ENCODE measurements at regions not wholly inside any gene's neighbourhood (a gene's known extent, or its start where the extent isn't known, plus 50 kb on each side); places are given as distances from the start of the nearest gene placed in this dataset.

GRCh38 chr1:73564294-73564693, 633.7 kb downstream of the LRRIQ3 start:
- H3K27ac ChIP-seq (ENCODE audit: low read length): no peak overlapping the region
- no peak overlapping the region for H3K4me3 ChIP-seq (ENCODE audit: low read length)
- H3K27me3 ChIP-seq (ENCODE audit: control insufficient read depth, insufficient read depth, low read length): no peaks in the 10 kb centered on the region
- no peaks in the 10 kb centered on the region for H3K36me3 ChIP-seq (ENCODE audit: control insufficient read depth, insufficient read depth, low read length)
- no peaks in the 10 kb centered on the region for H3K9me3 ChIP-seq (ENCODE audit: control insufficient read depth, insufficient read depth, low read length)
- no CpG with 5 or more reads among the region's 4 CpGs for whole genome bisulfite sequencing (ENCODE audit: insufficient coverage, insufficient read length)
- H3K4me1 ChIP-seq (ENCODE audit: control insufficient read depth, insufficient read depth, low read length): no peaks in the 10 kb centered on the region
- DNase-seq (ENCODE audit: low read depth, low spot score): no peak

GRCh38 chr1:73556270-73556669, 641.7 kb downstream of the LRRIQ3 start:
- H3K27me3 ChIP-seq (ENCODE audit: control insufficient read depth, insufficient read depth, low read length): no peaks in the 10 kb centered on the region
- no peak for DNase-seq (ENCODE audit: low read depth, low spot score)
- H3K9me3 ChIP-seq (ENCODE audit: control insufficient read depth, insufficient read depth, low read length): no peaks in the 10 kb centered on the region; the same call in 1 of the 2 replicates
- no peak overlapping the region for H3K4me3 ChIP-seq (ENCODE audit: low read length)
- H3K4me1 ChIP-seq (ENCODE audit: control insufficient read depth, insufficient read depth, low read length): no peaks in the 10 kb centered on the region
- no peaks in the 10 kb centered on the region for H3K36me3 ChIP-seq (ENCODE audit: control insufficient read depth, insufficient read depth, low read length)
- H3K27ac ChIP-seq (ENCODE audit: low read length): no peak overlapping the region

GRCh38 chr1:73537400-73537799, 660.6 kb downstream of the LRRIQ3 start:
- DNase-seq (ENCODE audit: low read depth, low spot score): no peak
- WGBS (ENCODE audit: insufficient coverage, insufficient read length): no CpG with 5 or more reads among the region's 1 CpG
- H3K27ac ChIP-seq (ENCODE audit: low read length): no peak overlapping the region
- H3K4me1 ChIP-seq (ENCODE audit: control insufficient read depth, insufficient read depth, low read length): no peaks in the 10 kb centered on the region
- H3K36me3 ChIP-seq (ENCODE audit: control insufficient read depth, insufficient read depth, low read length): no peaks in the 10 kb centered on the region
- no peaks in the 10 kb centered on the region for H3K27me3 ChIP-seq (ENCODE audit: control insufficient read depth, insufficient read depth, low read length)
- no peaks in the 10 kb centered on the region for H3K9me3 ChIP-seq (ENCODE audit: control insufficient read depth, insufficient read depth, low read length)
- H3K4me3 ChIP-seq (ENCODE audit: low read length): no peak overlapping the region

GRCh38 chr1:73517603-73518191, 680.3 kb downstream of the LRRIQ3 start:
- Histone ChIP-seq H3K9me3 (ENCODE audit: control insufficient read depth, insufficient read depth, low read length) (no peaks in the 10 kb centered on the region), H3K27me3 (ENCODE audit: control insufficient read depth, insufficient read depth, low read length) (no peaks in the 10 kb centered on the region; the same call in 1 of the 2 replicates), H3K4me3 (ENCODE audit: low read length) (no peak overlapping the region), H3K36me3 (ENCODE audit: control insufficient read depth, insufficient read depth, low read length) (no peaks in the 10 kb centered on the region), H3K27ac (ENCODE audit: low read length) (no peak overlapping the region), H3K4me1 (ENCODE audit: control insufficient read depth, insufficient read depth, low read length) (no peaks in the 10 kb centered on the region)
- DNase-seq (ENCODE audit: low read depth, low spot score): no peak
- WGBS (ENCODE audit: insufficient coverage, insufficient read length): no CpG with 5 or more reads among the region's 3 CpGs

- no peaks in the 10 kb centered on the region for H3K36me3 ChIP-seq (ENCODE audit: control insufficient read depth, insufficient read depth, low read length)
- H3K4me1 ChIP-seq (ENCODE audit: control insufficient read depth, insufficient read depth, low read length): no peaks in the 10 kb centered on the region
- WGBS (ENCODE audit: insufficient coverage, insufficient read length): no CpG with 5 or more reads among the region's 1 CpG
- H3K27me3 ChIP-seq (ENCODE audit: control insufficient read depth, insufficient read depth, low read length): no peaks in the 10 kb centered on the region; the same call in 1 of the 2 replicates
- H3K4me3 ChIP-seq (ENCODE audit: low read length): no peak overlapping the region
- no peaks in the 10 kb centered on the region for H3K9me3 ChIP-seq (ENCODE audit: control insufficient read depth, insufficient read depth, low read length)
- no peak overlapping the region for H3K27ac ChIP-seq (ENCODE audit: low read length)
- no peak for DNase-seq (ENCODE audit: low read depth, low spot score)
These were observed 681.5 kb downstream of the LRRIQ3 start for GRCh38 chr1:73516451-73516850.

GRCh38 chr1:73511038-73511437, 686.9 kb downstream of the LRRIQ3 start:
- DNase-seq (ENCODE audit: low read depth, low spot score): no peak
- Histone ChIP-seq H3K9me3 (ENCODE audit: control insufficient read depth, insufficient read depth, low read length) (no peaks in the 10 kb centered on the region), H3K27ac (ENCODE audit: low read length) (no peak overlapping the region)

GRCh38 chr1:73500154-73500553, 697.8 kb downstream of the LRRIQ3 start:
- WGBS (ENCODE audit: insufficient coverage, insufficient read length): no CpG with 5 or more reads among the region's 2 CpGs
- Histone ChIP-seq H3K4me1 (ENCODE audit: control insufficient read depth, insufficient read depth, low read length) (no peaks in the 10 kb centered on the region), H3K27me3 (ENCODE audit: control insufficient read depth, insufficient read depth, low read length) (no peaks in the 10 kb centered on the region), H3K27ac (ENCODE audit: low read length) (no peak overlapping the region), H3K9me3 (ENCODE audit: control insufficient read depth, insufficient read depth, low read length) (no peaks in the 10 kb centered on the region), H3K36me3 (ENCODE audit: control insufficient read depth, insufficient read depth, low read length) (no peaks in the 10 kb centered on the region), H3K4me3 (ENCODE audit: low read length) (no peak overlapping the region)
- no peak for DNase-seq (ENCODE audit: low read depth, low spot score)

More at GRCh38 chr1:73511038-73511437, 686.9 kb downstream of the LRRIQ3 start:
- Histone ChIP-seq H3K4me3 (ENCODE audit: low read length) (no peak overlapping the region), H3K36me3 (ENCODE audit: control insufficient read depth, insufficient read depth, low read length) (no peaks in the 10 kb centered on the region), H3K27me3 (ENCODE audit: control insufficient read depth, insufficient read depth, low read length) (no peaks in the 10 kb centered on the region), H3K4me1 (ENCODE audit: control insufficient read depth, insufficient read depth, low read length) (no peaks in the 10 kb centered on the region)

- Histone ChIP-seq H3K27ac (ENCODE audit: low read length) (no peak overlapping the region), H3K4me1 (ENCODE audit: control insufficient read depth, insufficient read depth, low read length) (no peaks in the 10 kb centered on the region), H3K27me3 (ENCODE audit: control insufficient read depth, insufficient read depth, low read length) (no peaks in the 10 kb centered on the region), H3K9me3 (ENCODE audit: control insufficient read depth, insufficient read depth, low read length) (no peaks in the 10 kb centered on the region), H3K4me3 (ENCODE audit: low read length) (no peak overlapping the region), H3K36me3 (ENCODE audit: control insufficient read depth, insufficient read depth, low read length) (no peaks in the 10 kb centered on the region)
- WGBS (ENCODE audit: insufficient coverage, insufficient read length): no CpG with 5 or more reads among the region's 2 CpGs
- DNase-seq (ENCODE audit: low read depth, low spot score): no peak
These were observed 698.3 kb downstream of the LRRIQ3 start for GRCh38 chr1:73499671-73500070.

- no CpG with 5 or more reads among the region's 8 CpGs for WGBS (ENCODE audit: insufficient coverage, insufficient read length)
- no peaks in the 10 kb centered on the region for H3K27me3 ChIP-seq (ENCODE audit: control insufficient read depth, insufficient read depth, low read length)
- no peaks in the 10 kb centered on the region for H3K4me1 ChIP-seq (ENCODE audit: control insufficient read depth, insufficient read depth, low read length)
- no peak overlapping the region for H3K27ac ChIP-seq (ENCODE audit: low read length)
- H3K9me3 ChIP-seq (ENCODE audit: control insufficient read depth, insufficient read depth, low read length): no peaks in the 10 kb centered on the region
- no peak for DNase-seq (ENCODE audit: low read depth, low spot score)
- H3K36me3 ChIP-seq (ENCODE audit: control insufficient read depth, insufficient read depth, low read length): no peaks in the 10 kb centered on the region
- no peak overlapping the region for H3K4me3 ChIP-seq (ENCODE audit: low read length)
These were observed 706.4 kb downstream of the LRRIQ3 start for GRCh38 chr1:73491621-73492020.

DNA sequence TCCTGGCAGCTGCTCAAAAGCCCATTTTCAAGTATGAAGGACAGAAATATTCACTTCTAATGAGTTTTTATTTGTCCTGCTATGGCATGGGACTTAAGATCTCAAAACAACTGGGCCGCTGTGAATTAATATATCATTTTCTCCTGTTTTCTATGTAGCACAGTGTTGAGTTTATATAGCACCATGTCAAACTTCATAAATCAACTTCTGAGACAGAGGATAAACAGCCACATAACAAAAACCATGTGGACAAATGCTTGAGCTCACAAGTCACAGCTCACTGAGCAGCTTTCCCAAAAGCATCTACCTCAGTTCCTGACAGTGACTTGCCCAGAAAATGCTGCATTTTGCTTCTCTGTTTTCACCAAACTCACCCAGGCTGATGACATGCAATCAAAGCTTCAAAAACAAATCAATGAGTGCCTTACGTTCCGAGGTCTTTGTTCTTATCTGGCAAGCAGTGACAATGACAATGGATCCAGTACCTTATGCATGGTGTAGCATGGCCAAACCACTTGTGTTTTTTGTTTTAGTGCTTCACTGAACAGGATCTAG, 722.6 kb downstream of the LRRIQ3 start:
- Histone ChIP-seq H3K4me1 (ENCODE audit: control insufficient read depth, insufficient read depth, low read length) (no peaks in the 10 kb centered on the region), H3K9me3 (ENCODE audit: control insufficient read depth, insufficient read depth, low read length) (no peaks in the 10 kb centered on the region), H3K27me3 (ENCODE audit: control insufficient read depth, insufficient read depth, low read length) (no peaks in the 10 kb centered on the region), H3K4me3 (ENCODE audit: low read length) (no peak overlapping the region), H3K27ac (ENCODE audit: low read length) (no peak overlapping the region), H3K36me3 (ENCODE audit: control insufficient read depth, insufficient read depth, low read length) (no peaks in the 10 kb centered on the region)
- no peak for DNase-seq (ENCODE audit: low read depth, low spot score)
- no CpG with 5 or more reads among the region's 3 CpGs for WGBS (ENCODE audit: insufficient coverage, insufficient read length)

- no CpG with 5 or more reads among the region's 7 CpGs for WGBS (ENCODE audit: insufficient coverage, insufficient read length)
- Histone ChIP-seq H3K36me3 (ENCODE audit: control insufficient read depth, insufficient read depth, low read length) (no peaks in the 10 kb centered on the region), H3K27me3 (ENCODE audit: control insufficient read depth, insufficient read depth, low read length) (no peaks in the 10 kb centered on the region), H3K4me3 (ENCODE audit: low read length) (no peak overlapping the region), H3K9me3 (ENCODE audit: control insufficient read depth, insufficient read depth, low read length) (no peaks in the 10 kb centered on the region), H3K27ac (ENCODE audit: low read length) (no peak overlapping the region), H3K4me1 (ENCODE audit: control insufficient read depth, insufficient read depth, low read length) (no peaks in the 10 kb centered on the region)
- no peak for DNase-seq (ENCODE audit: low read depth, low spot score)
These were observed 725.2 kb downstream of the LRRIQ3 start for GRCh38 chr1:73472810-73473209.
